SK-N-SH (cell line): ENCODE measurements at regions not wholly inside any gene's neighbourhood (a gene's known extent, or its start where the extent isn't known, plus 50 kb on each side); places are given as distances from the start of the nearest gene placed in this dataset.

Experiments used
- CTCF ChIA-PET: fragments of 300-600, 350-600 bp; formaldehyde crosslinking; extraction: SDS; loops from one replicate; lab custom pipeline; 2021; lab: Yijun Ruan, JAX
- POLR2A ChIA-PET: fragments of 350-600 bp; sonication (Branson Sonifier 250); formaldehyde crosslinking; extraction: SDS; loops from one replicate; lab custom pipeline; 2020; ENCODE audit warnings: antibody characterized with exemption, inconsistent platforms; lab: Yijun Ruan, JAX
- DNase-seq: peaks from one replicate; pipeline ENCODE4 v3.0.0; 2012
- H2AFZ ChIP-seq: fragments of 200-600 bp; sonication (generic); 2 replicates; pipeline ENCODE4 v1.8.1; 2016; ENCODE audit warnings: antibody characterized with exemption, mild to moderate bottlenecking, low read depth
- H3F3A ChIP-seq: fragments of 200-600 bp; sonication (generic); replicated peaks from 2 replicates; pipeline ENCODE3; 2016; ENCODE audit warnings: antibody characterized with exemption, mild to moderate bottlenecking; ENCODE audit not compliant: insufficient read depth
- H3K27ac ChIP-seq, 2 experiments: fragments of 200-500 bp in 1 of 2; fragments of 200-600 bp in 1 of 2; sonication (Bioruptor generic) in 1 of 2; sonication (generic), shearing (Covaris generic) in 1 of 2; 2 replicates each; pipeline versions ENCODE4 v1.5.1 to v1.6.1; 2014 to 2016; ENCODE audit warnings: low read depth in 2 of 2, inconsistent platforms in 1 of 2, low read length in 1 of 2, mild to moderate bottlenecking in 1 of 2, mixed read lengths in 1 of 2
- H3K27me3 ChIP-seq: fragments of 200-600 bp; sonication (generic), shearing (Covaris generic); 2 replicates; pipeline ENCODE4 v1.6.1; 2016; ENCODE audit warnings: mixed run types; ENCODE audit not compliant: insufficient read depth
- H3K36me3 ChIP-seq, 2 experiments: fragments of 200-500 bp in 1 of 2; fragments of 200-600 bp in 1 of 2; sonication (Bioruptor generic) in 1 of 2; sonication (generic) in 1 of 2; replicated peaks in 1 of 2; 2 replicates each; pipeline versions ENCODE3 to v1.5.1; 2014 to 2016; ENCODE audit warnings: low read length in 1 of 2, mild to moderate bottlenecking in 1 of 2; ENCODE audit not compliant: insufficient read depth in 2 of 2, control insufficient read depth in 1 of 2
- H3K4me1 ChIP-seq, 2 experiments: fragments of 200-500 bp in 1 of 2; fragments of 200-600 bp in 1 of 2; sonication (Bioruptor generic) in 1 of 2; sonication (generic), shearing (Covaris generic) in 1 of 2; 2 replicates each; pipeline versions ENCODE4 v1.5.1 to v1.6.1; 2014 to 2016; ENCODE audit warnings: low read depth in 1 of 2, low read length in 1 of 2, mixed run types in 1 of 2; ENCODE audit not compliant: insufficient read depth in 2 of 2, control insufficient read depth in 1 of 2
- H3K4me2 ChIP-seq: fragments of 200-600 bp; sonication (generic), shearing (Covaris generic); 2 replicates; pipeline ENCODE4 v1.6.1; 2017; ENCODE audit warnings: mixed run types
- H3K4me3 ChIP-seq, 2 experiments: fragments of 200-500 bp in 1 of 2; fragments of 200-600 bp in 1 of 2; sonication (Bioruptor generic) in 1 of 2; sonication (generic), shearing (Covaris generic) in 1 of 2; 2 replicates each; pipeline versions ENCODE4 v1.5.1 to v1.8.1; 2014 to 2016; ENCODE audit warnings: low read depth in 2 of 2, inconsistent platforms in 1 of 2, low read length in 1 of 2, mild to moderate bottlenecking in 1 of 2, mixed read lengths in 1 of 2, moderate library complexity in 1 of 2
- H3K79me2 ChIP-seq: fragments of 200-600 bp; sonication (generic); 2 replicates; pipeline ENCODE4 v1.8.1; 2017; ENCODE audit warnings: mild to moderate bottlenecking; ENCODE audit not compliant: insufficient read depth
- H3K9ac ChIP-seq: fragments of 200-600 bp; sonication (generic); 2 replicates; pipeline ENCODE4 v1.6.1; 2017; ENCODE audit warnings: mixed run types
- H3K9me2 ChIP-seq: fragments of 200-600 bp; sonication (generic); 2 replicates; pipeline ENCODE4 v1.6.1; 2017; ENCODE audit warnings: mixed run types
- H3K9me3 ChIP-seq: fragments of 200-600 bp; sonication (generic); 2 replicates; pipeline ENCODE4 v1.6.1; 2017; ENCODE audit warnings: mixed run types, mild to moderate bottlenecking, moderate library complexity
- H4K20me1 ChIP-seq: fragments of 200-600 bp; sonication (generic); 2 replicates; pipeline ENCODE4 v1.6.1; 2017; ENCODE audit warnings: mild to moderate bottlenecking, mixed run types; ENCODE audit not compliant: insufficient read depth
- ELF1 ChIP-seq: IDR thresholded peaks from 2 replicates; pipeline ENCODE4 v1.4.0; 2012
- EP300 ChIP-seq, 2 experiments: IDR thresholded peaks; 2 replicates each; pipeline versions ENCODE4 v1.4.0 to v1.6.1; 2012; ENCODE audit warnings: borderline replicate concordance in 1 of 2, low read depth in 1 of 2, low read length in 1 of 2
- GABPA ChIP-seq: IDR thresholded peaks from 2 replicates; pipeline ENCODE4 v1.4.0; 2012; ENCODE audit warnings: low read depth, mild to moderate bottlenecking
- GATA2 ChIP-seq: sonication (generic); formaldehyde crosslinking; IDR thresholded peaks from 2 replicates; pipeline ENCODE4 v1.5.0; 2020; ENCODE audit warnings: mild to moderate bottlenecking, missing genetic modification reagents
- IRF3 ChIP-seq: fragments of 150-350 bp; IDR thresholded peaks from 2 replicates; pipeline ENCODE4 v1.6.1; 2016; ENCODE audit warnings: mild to moderate bottlenecking, low read depth, low read length
- JUND ChIP-seq: IDR thresholded peaks from 2 replicates; pipeline ENCODE4 v1.4.0; 2012
- MAX ChIP-seq: IDR thresholded peaks from 2 replicates; pipeline ENCODE4 v1.4.0; 2012; ENCODE audit warnings: low read depth
- NFIC ChIP-seq: IDR thresholded peaks from 2 replicates; pipeline ENCODE4 v1.4.0; 2012; ENCODE audit warnings: borderline replicate concordance
- NRF1 ChIP-seq: IDR thresholded peaks from 2 replicates; pipeline ENCODE4 v1.6.1; 2012; ENCODE audit warnings: low read depth, mild to moderate bottlenecking, low read length
- PBX3 ChIP-seq: IDR thresholded peaks from 2 replicates; pipeline ENCODE4; 2012
- RAD21 ChIP-seq: IDR thresholded peaks from 2 replicates; pipeline ENCODE4 v1.6.1; 2012; ENCODE audit warnings: mild to moderate bottlenecking, low read length
- RCOR1 ChIP-seq: fragments of 150-350 bp; IDR thresholded peaks from 2 replicates; pipeline ENCODE4 v1.6.1; 2017; ENCODE audit warnings: antibody characterized with exemption, low read length
- REST ChIP-seq: IDR thresholded peaks from 2 replicates; pipeline ENCODE4 v1.6.1; 2012; ENCODE audit warnings: mild to moderate bottlenecking, low read depth, low read length, moderate library complexity
- RXRA ChIP-seq: IDR thresholded peaks from 2 replicates; pipeline ENCODE4 v1.4.0; 2012; ENCODE audit warnings: low read depth, mild to moderate bottlenecking, borderline replicate concordance
- SMC3 ChIP-seq: IDR thresholded peaks from 2 replicates; pipeline ENCODE4 v1.6.1; 2012; ENCODE audit warnings: low read depth, low read length, improper control_type of control experiment
- TCF12 ChIP-seq: IDR thresholded peaks from 2 replicates; pipeline ENCODE4 v1.4.0; 2012
- USF1 ChIP-seq: IDR thresholded peaks from 2 replicates; pipeline ENCODE4 v1.4.0; 2012; ENCODE audit warnings: low read depth, borderline replicate concordance
- USF2 ChIP-seq: fragments of 150-350 bp; IDR thresholded peaks from 2 replicates; pipeline ENCODE4 v1.6.1; 2017; ENCODE audit warnings: antibody characterized with exemption, low read length, low read depth, borderline replicate concordance
- YY1 ChIP-seq: IDR thresholded peaks from 2 replicates; pipeline ENCODE4 v1.4.0; 2012; ENCODE audit warnings: low read depth, mild to moderate bottlenecking
- WGBS: methylation state at CpG from one replicate; pipeline ENCODE4 v1.1.6; 2017; ENCODE audit warnings: low lambda C conversion rate; 5-methylcytosine and 5-hydroxymethylcytosine counted together

GRCh38 chr5:71939452-71940230 is 167.6 kb upstream of the MAP1B start:
- no peaks in the 10 kb centered on the region for H3K27me3 ChIP-seq
- no peaks in the 10 kb centered on the region for H3K36me3 ChIP-seq
- no peak overlapping the region; a peak in 1 of 4 replicates for H3K27ac ChIP-seq
- peaks cover 0 to 15% of the 10 kb centered on the region in 2 experiments; a peak in 2 of 4 replicates for H3K4me1 ChIP-seq
- no peaks in the 10 kb centered on the region for H4K20me1 ChIP-seq
- 58% methylated on average over 8 of the region's 8 CpGs for WGBS
- ChIA-PET CTCF (interaction anchor here (1.1 to 1.5 kb wide), 2 partner anchors 15 to 42 kb away, joined by 3 to 5 read pairs; no protein-coding TSS in a partner anchor), POLR2A (interaction anchor here (1.0 kb wide), 1 partner anchor 343 kb away, joined by 4 read pairs; no protein-coding TSS in a partner anchor)
- H3K9me2 ChIP-seq, result no peaks in the 10 kb centered on the region
- H3K9ac ChIP-seq, result no peak overlapping the region
- H2AFZ ChIP-seq, result peak overlapping the region; percentile 43; the same call in 1 of the 2 replicates
- DNase-seq, result peak; percentile 22
- H3K4me2 ChIP-seq, result no peak overlapping the region
- H3K4me3 ChIP-seq, result no peak overlapping the region
- no peaks in the 10 kb centered on the region for H3F3A ChIP-seq
- H3K79me2 ChIP-seq, result no peaks in the 10 kb centered on the region
- TF ChIP-seq SMC3, result no peak
- no peak for TF ChIP-seq ELF1
- TF ChIP-seq EP300 (IDR thresholded peaks at IDR 0.05; ENCODE audit: borderline replicate concordance in 1 of 2, low read depth in 1 of 2, low read length in 1 of 2), result no peak
- TF ChIP-seq YY1, result no peak
- TF ChIP-seq MAX, result no peak
- TF ChIP-seq USF1, result no peak
- TF ChIP-seq USF2, result no peak
- TF ChIP-seq GATA2 (CRISPR knock-in tag), result no peak
- no peak for TF ChIP-seq IRF3
- TF ChIP-seq TCF12, result no peak
- TF ChIP-seq PBX3, result no peak
- TF ChIP-seq RCOR1, result no peak
- no peak for TF ChIP-seq NFIC
- no peak for TF ChIP-seq RAD21
- TF ChIP-seq NRF1, result no peak
- no peak for TF ChIP-seq RXRA
- TF ChIP-seq GABPA, result no peak
- TF ChIP-seq JUND, result no peak
- no peak for TF ChIP-seq REST
- TF ChIP-seq, all 33 proteins: peak for 0
- no peaks in the 10 kb centered on the region for H3K9me3 ChIP-seq
